ENCODE measurements at regions not wholly inside any gene's neighbourhood (a gene's known extent, or its start where the extent isn't known, plus 50 kb on each side); places are given as distances from the start of the nearest gene placed in this dataset.

- H3K4me2 ChIP-seq (ENCODE audit: low read depth, low read length, poor library complexity, severe bottlenecking) = no peak overlapping the region
- no peaks in the 10 kb centered on the region for H3K4me1 ChIP-seq (ENCODE audit: insufficient read depth, low read length, poor library complexity, severe bottlenecking)
- H3F3A ChIP-seq (ENCODE audit: low read depth) = no peaks in the 10 kb centered on the region
- H4K20me1 ChIP-seq (ENCODE audit: insufficient read depth, low read length, poor library complexity, severe bottlenecking) = no peaks in the 10 kb centered on the region
- no peaks in the 10 kb centered on the region for H3K79me2 ChIP-seq (ENCODE audit: insufficient read depth, low read length)
- H3K9ac ChIP-seq (ENCODE audit: low read depth, low read length, poor library complexity, severe bottlenecking) = no peak overlapping the region
- no peak overlapping the region for H3K4me3 ChIP-seq (ENCODE audit: low read length, poor library complexity, severe bottlenecking)
- no peak for TF ChIP-seq EZH2phosphoT487 (IDR thresholded peaks at IDR 0.05; ENCODE audit: borderline replicate concordance)
- TF ChIP-seq, protein P1, sequence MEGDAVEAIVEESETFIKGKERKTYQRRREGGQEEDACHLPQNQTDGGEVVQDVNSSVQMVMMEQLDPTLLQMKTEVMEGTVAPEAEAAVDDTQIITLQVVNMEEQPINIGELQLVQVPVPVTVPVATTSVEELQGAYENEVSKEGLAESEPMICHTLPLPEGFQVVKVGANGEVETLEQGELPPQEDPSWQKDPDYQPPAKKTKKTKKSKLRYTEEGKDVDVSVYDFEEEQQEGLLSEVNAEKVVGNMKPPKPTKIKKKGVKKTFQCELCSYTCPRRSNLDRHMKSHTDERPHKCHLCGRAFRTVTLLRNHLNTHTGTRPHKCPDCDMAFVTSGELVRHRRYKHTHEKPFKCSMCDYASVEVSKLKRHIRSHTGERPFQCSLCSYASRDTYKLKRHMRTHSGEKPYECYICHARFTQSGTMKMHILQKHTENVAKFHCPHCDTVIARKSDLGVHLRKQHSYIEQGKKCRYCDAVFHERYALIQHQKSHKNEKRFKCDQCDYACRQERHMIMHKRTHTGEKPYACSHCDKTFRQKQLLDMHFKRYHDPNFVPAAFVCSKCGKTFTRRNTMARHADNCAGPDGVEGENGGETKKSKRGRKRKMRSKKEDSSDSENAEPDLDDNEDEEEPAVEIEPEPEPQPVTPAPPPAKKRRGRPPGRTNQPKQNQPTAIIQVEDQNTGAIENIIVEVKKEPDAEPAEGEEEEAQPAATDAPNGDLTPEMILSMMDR (conservative IDR thresholded peaks at IDR 0.05; ENCODE audit: low read length) = no peak
- no peaks in the 10 kb centered on the region for H3K9me3 ChIP-seq (ENCODE audit: insufficient read depth, low read depth, low read length)
- H3K27me3 ChIP-seq (ENCODE audit: insufficient read depth, low read length, poor library complexity, severe bottlenecking) = no peaks in the 10 kb centered on the region
- H3K9me2 ChIP-seq (replicated peaks; ENCODE audit: low read depth, low read length) = no peaks in the 10 kb centered on the region
- H2AFZ ChIP-seq (ENCODE audit: low read length) = no peak overlapping the region
- no peaks in the 10 kb centered on the region for H3K36me3 ChIP-seq (ENCODE audit: insufficient read depth, low read length)
Measured at GRCh38 chr10:33617381-33618080, 283.1 kb upstream of the NRP1 start.

DNA sequence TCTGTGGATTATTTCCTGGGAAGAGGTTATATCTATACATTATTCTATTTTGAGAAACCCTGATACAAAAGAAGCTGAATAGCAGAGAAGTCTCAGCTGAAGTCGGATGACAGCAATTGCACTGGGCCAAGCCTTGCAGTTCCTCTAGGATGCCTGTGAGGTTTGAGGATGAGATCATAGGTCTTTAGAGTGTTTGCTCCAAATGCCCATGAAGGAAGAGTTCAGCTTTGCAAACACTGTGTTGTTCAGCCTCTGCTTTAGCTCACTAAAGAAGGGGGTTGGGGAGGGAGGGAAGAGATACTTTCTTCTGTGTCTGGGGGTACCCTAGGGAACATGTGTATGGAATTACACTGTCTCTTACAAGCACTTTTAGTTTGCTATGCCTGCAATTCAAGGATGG lies 282.5 kb upstream of the NRP1 start:
- no peak overlapping the region for H2AFZ ChIP-seq (ENCODE audit: low read length)
- no peaks in the 10 kb centered on the region for H3K9me2 ChIP-seq (replicated peaks; ENCODE audit: low read depth, low read length)
- H3K9me3 ChIP-seq (ENCODE audit: insufficient read depth, low read depth, low read length) = no peaks in the 10 kb centered on the region
- no peaks in the 10 kb centered on the region for H3K79me2 ChIP-seq (ENCODE audit: insufficient read depth, low read length)
- H3K4me3 ChIP-seq (ENCODE audit: low read length, poor library complexity, severe bottlenecking) = no peak overlapping the region
- no peak for TF ChIP-seq EZH2phosphoT487 (IDR thresholded peaks at IDR 0.05; ENCODE audit: borderline replicate concordance)
- TF ChIP-seq, protein P1 (conservative IDR thresholded peaks at IDR 0.05; ENCODE audit: low read length) = no peak
- no peaks in the 10 kb centered on the region for H3K4me1 ChIP-seq (ENCODE audit: insufficient read depth, low read length, poor library complexity, severe bottlenecking)
- H4K20me1 ChIP-seq (ENCODE audit: insufficient read depth, low read length, poor library complexity, severe bottlenecking) = no peaks in the 10 kb centered on the region
- H3K9ac ChIP-seq (ENCODE audit: low read depth, low read length, poor library complexity, severe bottlenecking) = no peak overlapping the region
- no peak overlapping the region for H3K4me2 ChIP-seq (ENCODE audit: low read depth, low read length, poor library complexity, severe bottlenecking)
- H3F3A ChIP-seq (ENCODE audit: low read depth) = no peaks in the 10 kb centered on the region
- no peaks in the 10 kb centered on the region for H3K36me3 ChIP-seq (ENCODE audit: insufficient read depth, low read length)
- no peaks in the 10 kb centered on the region for H3K27me3 ChIP-seq (ENCODE audit: insufficient read depth, low read length, poor library complexity, severe bottlenecking)

DNA sequence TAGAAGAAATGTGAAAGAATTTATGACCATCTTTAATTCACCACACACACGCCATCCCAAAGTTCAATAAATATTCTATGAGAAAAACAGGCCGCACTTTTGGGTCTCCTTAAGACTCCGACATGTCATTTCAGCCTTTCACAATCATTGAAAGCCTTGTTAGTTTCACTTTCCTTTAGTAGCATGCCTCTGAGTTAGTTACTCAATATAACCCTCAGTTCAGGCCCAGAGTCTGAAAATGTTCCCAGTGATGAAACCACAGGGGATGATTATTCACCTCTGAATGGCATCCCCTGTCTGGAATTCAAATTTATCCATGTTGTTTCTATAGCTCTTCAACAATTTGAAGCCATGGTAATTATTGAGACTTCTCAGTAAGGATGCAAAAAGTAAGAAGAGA lies 278.1 kb upstream of the NRP1 start:
- no peak overlapping the region for H2AFZ ChIP-seq (ENCODE audit: low read length)
- H3K9me3 ChIP-seq (ENCODE audit: insufficient read depth, low read depth, low read length) = no peaks in the 10 kb centered on the region; the same call in 1 of the 2 replicates
- H3K4me2 ChIP-seq (ENCODE audit: low read depth, low read length, poor library complexity, severe bottlenecking) = no peak overlapping the region
- no peaks in the 10 kb centered on the region for H3K9me2 ChIP-seq (replicated peaks; ENCODE audit: low read depth, low read length)
- TF ChIP-seq, protein P1 (conservative IDR thresholded peaks at IDR 0.05; ENCODE audit: low read length) = no peak
- TF ChIP-seq EZH2phosphoT487 (IDR thresholded peaks at IDR 0.05; ENCODE audit: borderline replicate concordance) = no peak
- H3K4me3 ChIP-seq (ENCODE audit: low read length, poor library complexity, severe bottlenecking) = no peak overlapping the region
- H4K20me1 ChIP-seq (ENCODE audit: insufficient read depth, low read length, poor library complexity, severe bottlenecking) = no peaks in the 10 kb centered on the region
- no peaks in the 10 kb centered on the region for H3K79me2 ChIP-seq (ENCODE audit: insufficient read depth, low read length)
- no peaks in the 10 kb centered on the region for H3K27me3 ChIP-seq (ENCODE audit: insufficient read depth, low read length, poor library complexity, severe bottlenecking)
- no peaks in the 10 kb centered on the region for H3K36me3 ChIP-seq (ENCODE audit: insufficient read depth, low read length)
- H3K4me1 ChIP-seq (ENCODE audit: insufficient read depth, low read length, poor library complexity, severe bottlenecking) = no peaks in the 10 kb centered on the region
- no peaks in the 10 kb centered on the region for H3F3A ChIP-seq (ENCODE audit: low read depth)
- no peak overlapping the region for H3K9ac ChIP-seq (ENCODE audit: low read depth, low read length, poor library complexity, severe bottlenecking)
